DMS 273 (cell line): ENCODE measurements at regions not wholly inside any gene's neighbourhood (a gene's known extent, or its start where the extent isn't known, plus 50 kb on each side); places are given as distances from the start of the nearest gene placed in this dataset.
A peak's percentile ranks its signal among the peaks of the same experiment; 100 is the strongest.
"Not testable (repeated sequence)": the region's sequence is repeated elsewhere in the genome, so short reads cannot be mapped to it uniquely, and the experiment has no call there.

Experiments
- DNase-seq: peaks from one replicate; lab custom pipeline; 2025; ENCODE audit not compliant: unreplicated experiment; lab: John Stamatoyannopoulos, UW

DNA sequence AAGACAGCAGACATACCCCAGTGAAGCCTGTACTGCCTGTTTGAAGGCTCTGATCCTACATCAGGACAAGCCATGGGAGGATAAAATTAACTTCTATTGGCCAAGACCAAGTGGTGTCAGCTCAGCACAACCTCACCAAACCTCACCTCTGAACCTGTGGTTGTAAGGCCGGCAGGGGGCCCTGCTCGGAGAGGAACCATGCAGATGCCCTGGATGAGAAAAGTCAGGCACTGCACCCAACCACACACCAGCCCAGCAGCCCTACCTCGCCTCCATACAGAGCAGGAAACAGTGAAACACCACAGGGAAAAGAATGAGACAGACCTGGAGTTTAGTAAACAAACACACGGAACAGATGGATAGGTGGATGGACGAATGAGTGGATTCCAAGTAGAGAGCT lies 70.0 kb upstream of the PAX7 start:
- peak; percentile 40 for DNase-seq

- no peak for DNase-seq
Observed at GRCh38 chr1:18561967-18562366, 68.7 kb upstream of the PAX7 start.

DNA sequence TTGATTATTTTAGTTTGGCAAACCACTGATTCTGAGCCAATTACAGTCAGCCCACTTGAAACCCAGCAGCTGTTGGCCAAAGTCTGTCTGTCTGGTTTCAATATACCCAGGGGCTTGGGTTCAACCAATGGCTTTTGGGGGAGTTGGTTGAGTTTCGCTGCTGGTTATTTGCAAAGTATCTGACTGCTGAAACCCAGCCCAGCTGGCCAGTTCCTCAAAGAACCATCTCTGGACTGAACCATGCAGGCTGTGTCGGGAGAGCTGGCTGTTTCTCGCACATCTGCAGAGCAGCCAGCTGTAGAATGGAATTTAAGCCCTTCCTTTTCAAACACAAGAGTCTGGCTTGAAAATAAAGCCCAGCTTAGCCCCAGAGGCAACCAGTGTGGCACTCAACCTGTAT lies 66.0 kb upstream of the PAX7 start:
- no peak for DNase-seq

DNA sequence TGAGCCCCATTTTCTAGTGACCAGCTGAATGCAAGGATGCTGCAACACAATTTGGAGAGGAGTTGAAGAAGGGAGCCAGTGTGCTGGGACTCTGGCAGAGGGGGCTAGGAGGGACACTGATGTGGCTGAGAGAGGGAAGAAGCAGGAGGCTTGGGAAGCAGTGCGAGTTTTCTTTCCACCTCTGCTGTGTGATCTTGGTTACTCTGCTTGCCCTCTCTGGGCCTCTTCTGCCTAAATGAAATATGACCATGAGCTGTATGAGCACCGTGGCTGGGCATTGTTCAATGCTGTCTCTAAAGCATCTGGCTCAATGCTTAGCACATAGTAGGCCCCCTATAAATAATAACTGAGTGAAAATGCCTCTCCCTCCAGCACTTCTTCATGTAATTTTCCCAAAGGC lies 65.3 kb upstream of the PAX7 start:
- no peak for DNase-seq

- no peak for DNase-seq
Observed at GRCh38 chr1:18568489-18568888, 62.2 kb upstream of the PAX7 start.

DNA sequence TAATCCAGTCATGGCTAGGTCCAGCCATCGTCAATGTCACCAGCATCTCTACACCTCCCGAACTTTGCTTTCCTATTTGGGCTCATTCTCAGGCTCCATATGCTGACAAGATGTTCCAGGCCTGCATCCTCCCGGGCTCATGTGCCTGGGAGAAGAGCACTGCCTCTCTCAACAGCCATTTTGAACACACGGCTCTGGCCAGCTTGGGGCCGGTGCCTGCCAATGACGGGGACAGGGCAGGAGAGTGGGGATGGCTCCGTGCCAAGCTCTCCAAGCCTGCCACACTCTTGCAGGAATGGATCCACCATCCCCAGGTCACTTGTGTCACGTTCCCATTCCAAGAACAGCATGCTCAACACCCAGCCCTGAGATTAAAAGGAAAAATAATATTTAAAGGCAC lies 61.4 kb upstream of the PAX7 start:
- no peak for DNase-seq

DNA sequence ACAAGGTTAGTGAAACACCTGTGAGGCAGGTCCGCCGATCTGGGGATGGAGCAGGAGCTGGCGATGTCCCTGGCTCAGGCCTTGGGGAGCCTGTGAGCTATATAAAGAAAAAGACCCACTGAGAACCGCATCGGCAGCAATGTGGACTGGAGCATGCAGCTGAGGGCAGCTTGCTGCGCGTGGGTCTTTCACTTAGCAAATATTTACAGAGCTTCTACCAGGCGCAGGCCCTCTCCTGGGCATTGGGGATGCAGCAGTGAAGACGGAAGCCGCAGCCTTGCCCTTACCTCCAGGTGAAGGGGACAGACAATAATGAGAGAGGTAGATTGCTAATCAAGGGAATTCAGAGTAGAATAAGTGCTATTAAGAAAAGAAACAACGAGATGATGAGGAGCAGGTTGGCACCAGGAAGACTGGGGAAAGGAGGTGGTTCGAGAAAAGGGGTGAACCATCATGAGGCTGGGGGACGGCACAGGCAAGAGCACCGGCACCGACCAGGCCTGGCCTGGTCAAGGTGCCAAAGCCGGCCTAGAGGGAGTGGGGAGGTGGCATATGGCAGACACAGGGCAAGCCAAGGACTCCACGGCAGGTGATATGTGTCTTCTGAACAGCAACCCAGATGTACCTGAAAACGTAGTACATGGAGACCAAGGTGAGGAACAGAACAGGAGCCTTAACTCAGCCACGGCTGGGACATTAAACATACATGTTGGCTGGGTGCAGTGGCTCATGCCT lies 60.7 kb upstream of the PAX7 start:
- DNase-seq, result no peak

DNA sequence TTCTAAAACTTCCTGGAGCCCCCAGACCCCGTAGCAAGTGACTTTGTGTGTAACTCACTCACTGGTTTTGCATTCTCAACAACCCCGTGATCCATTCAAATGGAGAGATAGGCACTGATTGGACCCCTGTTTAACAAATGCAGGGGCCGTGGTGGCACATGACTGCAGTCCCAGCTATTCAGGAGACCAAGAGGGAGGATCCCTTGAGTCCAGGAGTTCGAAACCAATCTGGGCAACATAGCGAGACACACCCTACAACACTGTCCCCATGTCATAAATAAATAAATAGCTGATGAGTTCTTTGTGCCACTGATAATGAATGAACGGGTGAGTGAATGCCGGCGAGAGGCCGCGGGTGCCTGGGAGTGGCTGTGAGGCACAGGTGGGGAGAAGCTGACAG lies 59.4 kb upstream of the PAX7 start:
- DNase-seq, result no peak

DNA sequence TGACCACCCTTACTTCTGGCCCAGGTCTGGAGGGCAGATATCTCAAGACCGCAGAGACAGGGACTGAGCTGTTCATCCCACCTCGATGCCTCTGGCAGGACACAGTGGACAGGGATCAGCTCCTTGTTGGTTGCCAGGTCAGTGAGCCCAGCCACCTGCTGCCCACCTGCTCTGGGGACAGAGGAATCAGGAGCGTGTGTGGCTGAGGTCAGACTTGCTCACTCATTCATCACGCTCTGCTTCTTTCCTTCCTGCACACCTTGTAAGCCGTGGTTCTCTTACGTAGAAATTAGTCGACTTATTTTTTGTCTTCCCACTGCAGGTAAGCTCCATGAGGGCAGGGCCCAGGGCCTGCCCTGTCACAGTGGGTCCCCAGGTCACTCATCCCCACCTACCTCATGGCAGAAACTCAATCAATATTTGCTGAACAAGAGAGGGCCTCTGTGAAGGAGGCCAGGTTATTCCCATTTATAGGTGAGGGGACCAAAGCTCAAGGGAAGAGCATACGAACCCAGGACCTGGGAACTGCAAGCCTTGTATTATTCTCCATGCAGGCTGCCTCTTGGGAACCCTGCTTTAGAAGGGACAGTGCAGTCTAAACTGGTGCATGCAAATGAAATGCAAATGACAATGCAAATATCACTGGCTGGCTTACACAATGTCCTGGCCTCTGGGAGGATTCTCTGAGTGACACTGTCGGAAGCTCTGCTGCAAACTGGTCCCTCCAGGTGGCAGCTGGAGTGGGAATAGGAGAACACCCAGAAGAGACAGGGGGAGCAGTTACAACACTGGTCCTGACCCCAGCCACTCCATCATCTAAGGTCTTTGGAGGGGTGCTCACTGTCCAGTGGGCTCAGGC lies 58.4 kb upstream of the PAX7 start:
- no peak for DNase-seq

DNA sequence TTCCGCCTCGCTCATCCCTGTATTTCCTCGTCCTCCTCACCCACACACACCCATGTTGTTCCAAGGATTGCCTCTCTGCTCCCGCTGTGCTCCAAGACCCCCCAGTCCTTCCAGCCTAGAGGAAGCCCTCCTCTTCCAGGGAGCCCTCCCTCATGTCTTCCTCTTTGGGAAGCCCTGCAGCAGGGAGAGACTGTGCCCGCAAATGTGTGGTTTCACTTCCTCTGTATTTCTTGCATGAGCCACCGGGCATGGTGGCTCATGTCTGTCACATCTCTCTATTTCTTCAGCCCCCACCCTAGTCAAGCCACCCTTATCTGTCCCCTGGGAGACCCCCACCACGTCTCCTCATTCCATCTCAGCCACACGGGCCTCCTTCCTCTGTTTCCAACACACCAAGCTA lies 57.5 kb upstream of the PAX7 start:
- no peak for DNase-seq

- DNase-seq, result no peak
Observed at GRCh38 chr1:18574754-18575153, 55.9 kb upstream of the PAX7 start.

DNA sequence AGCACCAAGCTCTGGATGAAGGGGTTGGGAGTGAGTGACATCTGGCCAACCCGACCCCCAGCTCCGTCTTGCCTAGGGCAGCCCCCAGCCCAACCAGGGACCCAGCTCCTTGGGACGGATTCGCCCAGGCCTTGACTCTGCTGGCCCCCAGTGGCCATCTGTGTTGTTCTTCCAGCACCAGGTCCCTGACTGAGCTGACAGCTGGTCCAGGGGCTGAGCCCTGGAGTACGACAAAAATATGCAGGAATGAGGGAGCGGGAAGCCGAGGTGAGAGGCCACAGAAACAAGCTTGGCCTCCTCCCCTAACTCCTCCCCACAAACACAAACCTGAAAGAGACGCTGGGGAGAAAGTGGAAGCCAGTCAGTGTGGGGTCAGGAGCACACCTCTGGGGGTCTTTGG lies 55.0 kb upstream of the PAX7 start:
- peak; percentile 87 for DNase-seq

- no peak for DNase-seq
Observed at GRCh38 chr1:18578271-18578670, 52.4 kb upstream of the PAX7 start.

DNA sequence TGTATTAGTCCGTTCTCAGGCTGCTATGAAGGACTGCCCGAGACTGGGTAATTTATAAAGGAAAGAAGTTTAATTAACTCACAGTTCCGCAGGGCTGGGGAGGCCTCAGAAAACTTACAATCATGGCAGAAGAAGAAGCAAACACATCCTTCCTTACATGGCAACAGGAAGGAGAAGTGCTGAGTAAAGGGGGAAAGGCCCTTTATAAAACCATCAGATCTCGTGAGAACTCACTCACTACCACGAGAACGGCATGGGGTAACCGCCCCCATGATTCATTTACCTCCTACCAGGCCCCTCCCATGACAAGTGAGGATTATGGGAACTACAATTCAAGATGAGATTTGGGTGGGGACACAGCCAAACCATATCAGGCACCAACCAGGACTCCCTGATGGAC lies 51.4 kb upstream of the PAX7 start:
- DNase-seq, result not testable (repeated sequence)

GRCh38 chr1:18580047-18580446 lies 50.6 kb upstream of the PAX7 start:
- no peak for DNase-seq

GRCh38 chr1:18580691-18581419 lies 49.8 kb upstream of the PAX7 start:
- DNase-seq, result peak; percentile 84
